ENCODE measurements at regions not wholly inside any gene's neighbourhood (a gene's known extent, or its start where the extent isn't known, plus 50 kb on each side); places are given as distances from the start of the nearest gene placed in this dataset.
A peak's percentile ranks its signal among the peaks of the same experiment; 100 is the strongest.

DNA sequence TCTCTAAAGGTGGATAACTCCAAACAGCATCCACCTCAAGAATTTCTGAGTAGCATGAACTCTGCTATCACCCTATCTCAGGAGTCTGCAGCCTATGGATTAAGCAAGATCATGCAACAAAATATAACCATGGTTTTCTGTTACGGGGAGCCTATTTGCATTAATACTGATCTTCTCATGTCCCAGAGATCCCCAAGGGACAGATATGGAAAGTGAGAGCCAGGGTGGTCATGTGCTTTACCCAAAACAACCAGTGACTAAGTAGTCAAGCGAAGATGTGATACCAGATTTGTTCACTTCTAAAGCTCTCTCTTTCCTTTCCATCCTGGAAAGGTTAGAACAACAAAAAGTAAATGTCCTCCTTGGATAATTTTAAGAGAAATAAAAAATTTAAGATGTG, 125.1 kb downstream of the PRRX1 start:
- DNase-seq: no peak

DNA sequence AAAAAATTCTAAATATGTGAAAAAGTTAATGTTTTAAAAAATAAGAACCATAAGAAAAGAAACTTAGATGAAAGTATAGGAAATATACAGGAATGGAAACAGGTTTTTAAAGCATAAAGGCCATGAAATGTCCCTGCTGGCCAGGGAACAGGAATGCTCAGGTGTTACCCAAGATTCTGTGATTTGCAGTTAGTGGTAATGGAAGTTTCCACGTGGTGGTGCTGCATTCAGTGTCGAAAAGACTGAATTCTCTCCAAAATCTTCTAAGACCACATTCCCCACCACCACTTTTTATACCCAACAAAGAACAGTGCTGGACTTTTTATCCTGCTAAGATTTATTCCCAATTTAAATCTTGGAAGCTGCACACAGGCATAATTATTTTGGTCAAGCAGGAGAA, 126.2 kb downstream of the PRRX1 start:
- no peak for DNase-seq

DNA sequence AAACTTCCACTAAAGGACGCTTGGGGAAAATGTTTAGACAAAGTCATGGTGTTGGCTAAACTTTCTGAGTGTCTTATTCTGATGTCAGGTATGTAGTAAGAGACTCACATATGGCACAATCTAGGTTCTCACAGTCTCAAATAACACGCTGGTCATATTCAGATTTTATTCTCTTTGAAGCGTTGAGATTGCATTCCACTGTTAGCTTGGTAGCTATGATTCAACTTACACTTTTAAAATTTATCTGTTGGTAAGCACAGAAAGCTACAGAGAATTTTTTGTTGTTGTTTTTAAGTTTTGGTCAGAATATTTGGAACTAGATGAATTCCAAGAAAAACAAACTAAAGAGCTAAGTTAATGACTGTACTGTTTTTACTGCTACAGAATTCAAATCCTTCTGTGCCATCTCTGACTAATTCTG, 126.7 kb downstream of the PRRX1 start:
- no peak for DNase-seq

DNA sequence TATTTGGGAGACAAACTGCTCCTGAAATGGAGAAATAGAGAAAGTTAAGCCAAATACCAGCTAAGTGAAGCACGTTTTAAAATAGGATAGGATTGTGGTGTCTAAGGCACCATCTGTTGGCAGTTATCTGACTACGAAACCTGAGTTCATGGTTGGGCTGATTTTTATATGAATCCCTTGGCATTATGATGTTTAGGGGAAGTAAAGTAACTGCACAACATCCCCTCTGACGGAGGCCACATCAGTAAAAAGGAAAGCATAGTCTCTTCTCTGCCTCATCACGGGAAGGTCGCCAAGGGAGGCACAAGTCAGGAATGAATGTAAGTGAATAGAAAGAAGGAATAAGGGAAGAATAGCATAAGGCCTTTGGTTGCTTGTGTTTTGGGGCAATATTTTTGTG, 128.0 kb downstream of the PRRX1 start:
- no peak for DNase-seq

DNA sequence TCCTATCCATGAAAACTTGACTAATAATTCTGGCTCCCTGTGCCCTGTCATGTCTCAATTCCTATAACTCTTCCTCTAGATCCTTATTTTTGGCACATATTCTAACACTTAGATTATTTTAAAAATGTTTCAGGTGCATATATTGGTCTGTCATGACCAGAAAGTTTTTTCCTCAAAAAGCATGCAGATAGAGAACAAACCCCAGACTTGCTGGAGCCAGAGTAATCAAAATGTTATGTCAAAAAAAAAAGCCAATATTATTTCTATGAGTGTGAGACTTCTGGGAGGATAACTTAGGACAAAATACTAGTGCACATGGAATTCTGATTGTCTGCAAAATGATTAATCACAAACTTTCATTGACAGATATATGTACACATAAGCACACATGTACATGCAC, 135.1 kb upstream of the MROH9 start:
- no peak for DNase-seq

DNA sequence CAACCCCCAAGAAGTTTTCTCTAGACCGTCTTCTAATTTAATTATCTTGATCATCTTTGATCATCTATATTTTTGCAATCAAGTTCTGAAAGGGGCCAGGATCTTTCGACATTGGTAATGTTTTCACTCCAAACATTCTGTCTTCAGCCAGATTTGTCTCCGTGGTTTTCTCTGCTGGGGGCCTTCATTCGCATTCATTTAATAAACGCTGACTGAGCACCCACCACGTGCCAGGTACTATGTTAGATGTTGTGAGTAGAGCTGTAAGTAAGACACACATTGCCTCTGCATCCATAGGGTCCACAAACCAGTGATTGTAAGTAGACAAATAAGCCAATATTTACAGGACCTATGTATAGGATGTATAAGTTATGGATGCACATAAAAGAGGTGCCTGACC, 134.5 kb upstream of the MROH9 start:
- no peak for DNase-seq

DNA sequence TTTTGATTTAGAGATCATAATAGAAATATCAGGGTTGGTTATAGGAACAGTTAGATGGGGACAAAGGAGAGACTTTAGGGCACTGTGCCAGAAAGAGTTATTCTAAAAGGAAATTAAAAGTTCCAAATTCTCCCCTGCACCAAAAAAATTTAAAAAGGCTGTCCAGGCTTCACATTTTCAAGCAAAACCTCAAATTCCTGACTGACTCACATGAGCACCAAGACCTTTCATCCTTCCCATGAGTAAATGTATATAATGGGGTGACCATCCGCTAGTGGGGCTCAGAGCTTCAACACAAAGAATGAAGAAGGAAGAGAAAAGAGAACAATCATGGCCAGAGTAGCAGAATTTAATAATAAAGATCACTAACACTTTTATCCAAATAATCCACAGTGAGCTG, 131.6 kb upstream of the MROH9 start:
- DNase-seq: no peak

DNA sequence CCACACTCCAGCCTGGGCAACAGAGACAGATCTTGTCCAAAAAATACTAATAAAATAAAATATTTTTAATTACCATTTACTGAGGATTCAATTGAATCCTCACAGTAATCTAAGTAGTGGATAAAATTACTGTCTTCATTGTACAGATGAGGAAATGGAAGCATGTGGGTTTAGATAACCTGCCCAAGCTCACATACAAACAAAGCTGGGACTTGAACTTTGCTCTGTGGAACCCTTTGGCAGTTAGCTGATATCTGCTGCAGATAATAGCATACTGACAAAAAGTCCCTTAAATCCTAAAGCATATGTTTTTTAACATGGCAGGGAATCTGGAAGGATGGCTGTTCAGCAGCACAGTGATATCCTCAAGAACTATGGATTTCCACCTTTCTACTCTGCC, 130.9 kb upstream of the MROH9 start:
- DNase-seq: no peak

DNA sequence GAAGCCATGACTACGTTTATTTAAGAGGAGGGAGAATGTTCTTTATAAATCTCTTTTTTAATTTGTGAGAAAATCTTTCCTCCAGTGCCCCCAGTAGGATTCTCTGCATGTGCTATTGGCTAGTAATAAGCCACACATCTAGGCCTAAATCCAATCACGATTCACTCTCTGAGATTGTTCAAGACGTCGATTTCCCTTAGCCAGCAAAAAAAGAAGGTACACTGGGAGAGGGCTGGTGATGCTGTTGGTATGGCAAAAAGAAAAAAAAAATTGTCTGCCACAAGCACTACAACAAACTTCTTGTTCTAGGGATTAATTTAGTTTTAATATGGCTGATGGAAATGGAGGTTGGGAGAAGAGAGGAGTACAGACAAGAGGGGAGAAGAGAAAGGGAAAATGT, 130.5 kb upstream of the MROH9 start:
- DNase-seq: no peak

DNA sequence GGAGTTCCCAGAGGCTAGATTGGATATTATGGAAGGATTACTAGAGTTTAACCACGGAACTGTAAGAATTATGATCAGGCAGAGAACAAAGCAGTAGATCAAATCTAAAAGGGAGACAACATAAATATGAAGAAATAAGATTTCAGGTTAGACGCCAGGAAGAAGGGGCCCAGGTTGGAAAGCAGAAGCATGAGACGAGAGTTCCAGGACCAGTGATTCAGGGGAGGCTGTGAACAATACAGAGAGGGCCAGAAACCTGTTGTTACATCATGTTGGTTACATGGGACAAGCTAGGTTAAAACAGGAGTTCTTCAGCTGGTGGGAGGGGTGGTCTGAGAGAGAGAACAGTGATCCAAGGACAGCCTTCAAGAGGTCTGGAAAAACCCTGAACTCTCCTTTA, 128.4 kb upstream of the MROH9 start:
- no peak for DNase-seq

DNA sequence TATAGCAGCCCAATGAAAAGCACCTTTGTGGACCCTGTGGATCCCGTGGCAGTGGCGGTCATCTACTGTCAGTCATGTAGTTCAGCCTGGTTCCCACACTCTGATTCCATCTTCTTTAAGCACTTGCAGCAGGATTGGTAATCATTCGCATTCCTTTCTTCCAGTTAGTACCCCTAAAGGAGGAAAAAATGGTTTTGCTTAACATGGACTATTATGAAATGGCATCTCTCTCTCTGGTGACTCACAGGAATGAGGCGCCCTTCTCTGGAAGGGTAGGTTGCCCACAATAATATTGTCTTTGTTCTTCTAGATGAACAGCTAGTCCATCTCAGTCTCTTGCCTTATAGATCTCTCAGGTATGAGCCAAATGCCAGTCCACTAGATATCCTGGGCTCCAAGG, 127.9 kb upstream of the MROH9 start:
- DNase-seq: no peak

DNA sequence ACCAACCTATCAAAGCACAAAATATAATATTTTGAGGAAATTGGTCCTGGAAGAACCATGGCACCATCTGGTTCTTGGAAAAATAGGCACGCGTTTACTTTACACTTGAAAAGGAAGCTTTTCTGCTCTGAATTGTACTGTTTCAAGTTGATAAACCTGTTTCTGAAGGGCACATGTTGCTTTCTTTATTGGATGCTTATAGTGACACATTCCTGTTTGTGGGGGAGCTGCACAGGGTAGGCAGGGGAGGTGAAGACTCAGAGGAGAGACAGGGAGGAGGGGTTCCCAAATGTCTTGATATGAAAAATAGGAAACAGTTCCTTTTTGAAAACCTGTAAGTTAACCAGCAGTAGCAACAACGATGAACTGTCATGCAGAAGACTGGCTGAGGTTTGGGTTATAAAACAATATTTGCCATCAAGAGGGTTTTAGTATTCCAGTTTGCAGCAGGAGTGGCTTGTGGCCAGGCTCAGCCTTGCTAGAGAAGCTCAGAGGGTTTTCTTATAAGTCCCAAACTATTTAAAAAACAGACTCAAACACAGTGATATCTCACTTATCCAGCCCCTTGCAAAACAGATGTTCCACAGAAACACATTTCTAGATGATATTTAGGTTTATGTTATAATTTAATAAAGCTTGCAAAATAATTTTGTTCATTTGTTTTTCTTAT, 127.0 kb upstream of the MROH9 start:
- no peak for DNase-seq

DNA sequence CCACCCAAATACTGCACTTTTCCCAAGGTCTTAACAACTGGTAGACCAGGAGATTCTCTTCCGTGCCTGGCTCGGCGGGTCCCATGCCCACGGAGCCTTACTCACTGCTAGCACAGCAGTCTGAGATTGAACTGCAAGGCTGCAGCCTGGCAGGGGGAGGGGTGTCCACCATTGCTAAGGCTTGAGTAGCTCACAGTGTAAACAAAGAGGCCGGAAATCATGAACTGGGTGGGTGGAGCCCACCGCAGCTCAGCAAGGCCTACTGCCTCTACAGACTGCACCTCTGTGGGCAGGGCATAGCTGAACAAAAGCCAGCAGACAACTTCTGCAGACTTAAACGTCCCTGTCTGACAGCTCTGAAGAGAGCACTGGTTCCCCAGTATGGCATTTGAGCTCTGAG, 124.3 kb upstream of the MROH9 start:
- DNase-seq: peak in 1 of 5 experiments; percentile 1

DNA sequence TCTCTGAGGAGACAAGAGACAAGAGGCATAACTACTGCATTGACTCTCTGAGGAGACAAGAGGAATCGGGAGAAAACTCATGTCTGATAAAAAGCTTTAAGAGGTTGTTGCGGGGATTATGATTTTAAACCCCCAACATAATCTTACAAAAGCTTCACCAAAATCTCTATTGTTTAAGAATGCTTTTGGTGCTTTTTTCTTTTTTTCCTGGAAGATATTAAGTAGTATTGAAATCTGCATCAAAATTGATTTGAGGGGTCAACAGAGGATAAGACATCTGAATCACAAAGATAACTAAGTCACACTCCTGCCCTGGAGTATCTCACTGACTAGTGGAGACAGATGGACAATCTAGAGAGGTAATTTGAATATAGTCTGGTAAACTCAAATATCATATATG, 115.6 kb upstream of the MROH9 start:
- DNase-seq: no peak

DNA sequence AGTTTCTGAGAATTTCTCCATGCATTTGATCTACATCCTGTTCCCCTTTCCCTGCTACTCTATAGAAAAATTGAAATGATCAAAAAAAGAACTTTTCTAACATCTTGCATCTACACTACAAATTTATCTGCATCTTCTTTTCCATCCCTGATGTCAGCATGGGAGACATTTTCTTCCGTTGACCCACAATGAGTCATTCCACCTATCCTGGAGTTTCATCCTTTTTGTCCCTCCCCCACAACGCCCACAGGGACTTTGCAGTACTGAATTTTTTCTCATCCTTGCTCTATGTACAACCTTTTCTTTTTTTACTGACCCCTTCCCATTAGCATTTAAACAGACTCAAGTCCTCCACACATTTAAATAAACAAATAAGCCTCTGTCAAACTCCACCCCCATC, 112.2 kb upstream of the MROH9 start:
- DNase-seq: no peak

DNA sequence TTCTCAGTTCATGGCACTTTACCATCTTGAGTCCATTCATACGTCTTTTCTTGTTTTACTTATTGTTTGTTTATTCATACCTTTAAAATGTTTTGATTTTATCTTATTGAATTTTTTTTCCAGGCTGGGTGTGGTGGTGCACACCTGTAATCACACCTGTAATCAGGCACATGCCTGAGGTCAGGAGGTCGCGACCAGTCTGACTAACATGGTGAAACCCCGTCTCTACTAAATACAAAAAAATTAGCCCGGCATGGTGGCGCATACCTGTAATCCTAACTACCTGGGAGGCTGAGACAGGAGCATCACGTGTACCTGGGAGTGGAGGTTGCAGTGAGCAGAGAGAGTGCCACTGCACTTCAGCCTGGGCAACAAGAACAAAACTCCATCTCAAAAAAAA, 104.1 kb upstream of the MROH9 start:
- no peak for DNase-seq

DNA sequence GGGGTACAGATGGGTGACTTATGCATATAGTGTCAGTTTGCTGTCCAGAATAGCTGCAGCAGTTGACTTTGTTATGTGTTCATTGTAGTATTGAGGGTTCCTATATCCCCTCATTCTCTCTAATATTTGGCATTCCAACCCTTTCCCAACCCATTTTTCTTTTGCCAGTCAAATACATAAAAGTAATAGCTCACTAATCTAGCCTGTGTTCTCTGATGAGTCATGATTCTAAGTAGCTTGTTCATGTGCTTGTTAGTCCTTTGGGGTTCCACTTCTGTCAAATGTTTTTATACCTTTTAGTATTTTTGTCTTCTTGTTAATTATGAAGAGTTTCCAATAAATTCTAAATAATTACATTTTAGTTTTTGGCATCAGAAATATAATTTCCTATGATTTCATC, 99.2 kb upstream of the MROH9 start:
- DNase-seq: no peak

DNA sequence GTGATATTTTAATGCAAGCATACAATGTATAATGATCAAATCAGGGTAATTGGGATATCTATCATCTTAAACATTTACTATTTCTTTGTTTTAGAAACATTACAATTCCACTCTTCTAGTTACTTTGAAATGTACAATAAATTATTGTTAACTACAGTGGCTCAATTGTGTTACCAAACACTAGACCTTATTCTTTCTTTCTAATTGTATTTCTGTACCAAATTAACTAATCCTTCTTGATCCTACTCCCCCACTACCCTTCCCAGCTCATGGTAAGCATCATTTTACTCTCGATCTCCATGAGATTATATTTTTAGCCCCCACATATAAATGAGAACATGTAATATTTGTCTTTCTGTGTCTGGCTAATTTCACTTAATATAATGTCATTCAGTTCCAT, 95.0 kb upstream of the MROH9 start:
- DNase-seq: no peak

DNA sequence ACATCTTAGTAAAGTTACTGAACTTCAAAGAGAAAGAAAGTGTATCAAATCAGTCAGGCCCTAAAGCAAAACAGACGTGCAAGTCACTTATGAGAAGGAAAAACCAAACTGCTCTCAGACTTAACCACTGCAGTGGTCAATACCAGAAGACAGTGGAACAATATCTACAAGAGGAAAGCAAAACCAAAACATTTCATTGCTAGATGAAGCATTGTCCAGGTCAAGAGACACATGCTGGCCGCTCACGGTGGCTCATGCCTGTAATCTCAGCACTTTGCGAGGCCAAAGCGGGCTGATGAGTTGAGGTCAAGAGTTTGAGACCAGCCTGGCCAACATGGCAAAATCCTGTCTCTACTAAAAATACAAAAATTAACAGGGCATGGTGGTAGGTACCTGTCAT, 82.0 kb upstream of the MROH9 start:
- no peak for DNase-seq

DNA sequence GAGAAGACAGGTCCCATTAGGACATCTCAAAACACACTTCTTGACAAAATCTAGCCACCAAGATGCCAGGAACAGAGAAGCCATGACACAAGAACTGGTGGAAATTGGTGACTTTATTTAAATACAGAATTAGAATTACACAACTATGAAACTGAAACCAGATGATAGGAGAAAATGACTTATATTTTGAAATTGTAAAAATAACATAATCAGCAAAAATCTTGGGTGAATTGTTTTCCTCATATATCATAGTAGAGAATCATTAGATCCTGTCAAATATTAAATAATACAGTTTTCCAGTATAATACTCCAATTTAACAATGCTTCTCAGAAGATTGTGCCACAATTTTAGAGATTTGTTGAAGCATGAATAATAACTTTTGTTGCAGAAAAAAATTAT, 81.5 kb upstream of the MROH9 start:
- no peak for DNase-seq

DNA sequence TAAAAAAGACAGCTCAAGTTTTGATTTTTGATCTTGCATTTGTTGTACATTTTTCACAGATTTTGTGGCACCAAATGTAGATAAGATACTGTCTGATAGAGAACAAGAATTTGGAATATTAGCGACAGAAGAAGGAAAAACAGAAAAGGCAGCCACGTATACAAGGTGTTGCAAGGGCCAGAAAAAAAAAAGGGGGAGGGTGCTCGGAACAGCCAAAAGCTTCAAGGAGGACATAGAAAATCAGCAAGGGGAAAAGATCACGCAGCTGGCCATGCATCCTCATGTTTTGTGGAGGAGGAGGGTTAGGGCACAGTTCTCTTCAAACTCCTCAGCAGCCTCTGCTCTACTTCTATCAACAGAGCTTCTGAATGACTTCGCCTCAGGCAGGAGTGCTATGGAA, 80.7 kb upstream of the MROH9 start:
- DNase-seq: no peak

DNA sequence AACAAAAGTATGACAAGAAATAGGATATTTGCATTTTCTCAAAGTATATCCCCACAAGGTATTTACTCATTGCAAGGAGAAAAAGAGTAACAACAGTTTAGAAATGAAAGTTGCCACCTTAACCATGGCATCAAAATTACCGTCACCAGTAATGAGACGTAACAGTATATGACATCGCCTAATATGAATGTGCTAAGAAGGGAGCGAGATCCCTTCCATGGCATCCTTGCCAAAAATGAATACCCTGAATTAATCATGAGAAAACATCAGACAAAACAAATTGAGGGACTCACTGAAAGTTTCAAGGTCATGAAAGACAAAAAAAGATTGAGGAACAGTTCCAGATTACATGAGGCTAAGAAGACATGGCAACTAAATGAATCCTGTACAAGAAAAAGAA, 78.9 kb upstream of the MROH9 start:
- DNase-seq: no peak

DNA sequence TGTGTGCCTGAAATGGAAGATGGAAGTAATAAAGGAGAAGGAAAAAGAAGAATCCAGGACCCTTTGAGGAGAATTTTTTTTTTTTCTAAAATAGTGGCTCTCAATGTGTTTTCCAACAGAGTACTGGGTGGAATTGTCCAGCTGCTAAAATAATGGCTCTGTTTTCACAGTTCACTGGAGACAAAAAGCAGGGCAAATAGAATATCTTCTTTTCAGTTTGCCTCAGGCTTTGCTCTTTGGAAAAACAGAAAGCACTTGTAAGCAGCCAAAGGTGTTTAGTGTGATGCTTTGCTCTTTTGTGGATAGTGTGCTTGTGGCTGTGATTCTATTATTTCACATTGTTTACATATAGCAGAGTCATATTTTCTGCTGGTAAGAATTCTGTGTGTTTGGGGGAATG, 77.4 kb upstream of the MROH9 start:
- no peak for DNase-seq

DNA sequence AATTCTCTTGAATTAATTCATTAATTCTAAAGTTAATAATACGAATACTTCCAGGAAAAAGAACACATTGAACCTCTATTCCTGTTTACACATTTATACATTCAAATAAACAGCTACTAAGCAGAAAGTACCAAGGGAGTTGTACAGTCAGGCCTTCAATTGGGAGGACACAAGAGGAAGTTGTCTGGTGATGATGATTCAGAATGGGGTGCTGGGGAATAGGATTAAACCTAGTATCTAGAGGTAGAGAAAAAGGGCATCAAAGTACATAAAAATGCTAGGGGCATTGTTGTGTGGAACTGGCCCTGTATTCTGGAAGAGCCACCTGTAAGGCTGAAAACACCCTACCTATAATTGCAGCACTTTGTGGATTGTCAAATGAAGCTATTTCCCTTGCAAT, 71.7 kb upstream of the MROH9 start:
- no peak for DNase-seq

DNA sequence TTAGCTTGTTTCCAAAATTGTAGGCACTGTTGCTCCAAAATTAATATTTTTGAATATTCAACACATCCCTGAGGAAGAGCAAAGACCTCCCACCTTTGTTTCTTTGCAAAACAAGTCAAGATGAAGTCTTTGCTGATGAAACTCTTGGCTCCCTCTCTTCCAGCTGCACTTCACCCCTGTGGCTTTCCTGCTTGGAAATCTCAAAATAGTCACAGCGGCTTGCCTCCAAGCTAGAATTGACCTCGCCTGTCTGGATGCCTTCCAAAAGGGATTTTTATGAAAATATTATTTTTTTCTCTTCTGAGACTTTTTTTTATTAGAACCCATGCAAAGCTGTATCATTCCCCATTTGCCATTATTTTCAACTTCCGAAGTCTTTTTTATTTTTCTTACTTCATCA, 71.1 kb upstream of the MROH9 start:
- no peak for DNase-seq
